ENCODE measurements at regions not wholly inside any gene's neighbourhood (a gene's known extent, or its start where the extent isn't known, plus 50 kb on each side); places are given as distances from the start of the nearest gene placed in this dataset.

DNA sequence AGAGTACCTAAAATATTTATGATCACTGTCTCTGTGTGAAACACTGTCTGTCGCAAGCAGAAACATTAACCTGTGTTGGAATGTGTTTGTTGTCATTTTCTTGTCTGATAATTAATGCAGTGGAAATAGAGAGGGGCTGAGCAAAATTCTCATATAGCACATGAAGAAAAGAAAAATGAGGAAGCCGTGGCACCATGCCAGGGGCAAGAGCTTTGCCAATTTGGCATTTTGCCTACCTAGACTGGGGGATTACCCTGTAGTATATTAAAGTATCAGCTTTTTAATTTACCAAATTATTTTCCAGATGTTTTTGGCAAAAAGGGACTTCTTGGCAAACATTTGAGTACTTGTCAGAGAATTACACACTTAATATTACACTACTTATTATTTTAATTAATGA lies 1326.6 kb upstream of the GOT2 start:
- TF ChIP-seq, protein P1, sequence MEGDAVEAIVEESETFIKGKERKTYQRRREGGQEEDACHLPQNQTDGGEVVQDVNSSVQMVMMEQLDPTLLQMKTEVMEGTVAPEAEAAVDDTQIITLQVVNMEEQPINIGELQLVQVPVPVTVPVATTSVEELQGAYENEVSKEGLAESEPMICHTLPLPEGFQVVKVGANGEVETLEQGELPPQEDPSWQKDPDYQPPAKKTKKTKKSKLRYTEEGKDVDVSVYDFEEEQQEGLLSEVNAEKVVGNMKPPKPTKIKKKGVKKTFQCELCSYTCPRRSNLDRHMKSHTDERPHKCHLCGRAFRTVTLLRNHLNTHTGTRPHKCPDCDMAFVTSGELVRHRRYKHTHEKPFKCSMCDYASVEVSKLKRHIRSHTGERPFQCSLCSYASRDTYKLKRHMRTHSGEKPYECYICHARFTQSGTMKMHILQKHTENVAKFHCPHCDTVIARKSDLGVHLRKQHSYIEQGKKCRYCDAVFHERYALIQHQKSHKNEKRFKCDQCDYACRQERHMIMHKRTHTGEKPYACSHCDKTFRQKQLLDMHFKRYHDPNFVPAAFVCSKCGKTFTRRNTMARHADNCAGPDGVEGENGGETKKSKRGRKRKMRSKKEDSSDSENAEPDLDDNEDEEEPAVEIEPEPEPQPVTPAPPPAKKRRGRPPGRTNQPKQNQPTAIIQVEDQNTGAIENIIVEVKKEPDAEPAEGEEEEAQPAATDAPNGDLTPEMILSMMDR (IDR thresholded peaks at IDR 0.05): no peak
- Mint-ChIP-seq H3K4me3 (ENCODE audit: unreplicated experiment) (no peak overlapping the region), H3K9me3 (ENCODE audit: unreplicated experiment) (peaks cover 4% of the 10 kb centered on the region), H3K27ac (ENCODE audit: unreplicated experiment) (no peak overlapping the region), H3K36me3 (ENCODE audit: unreplicated experiment) (no peaks in the 10 kb centered on the region), H3K4me1 (ENCODE audit: unreplicated experiment) (no peaks in the 10 kb centered on the region), H3K27me3 (ENCODE audit: unreplicated experiment) (peaks cover 14% of the 10 kb centered on the region)
- DNase-seq (ENCODE audit: extremely low spot score, unreplicated experiment): no peak

DNA sequence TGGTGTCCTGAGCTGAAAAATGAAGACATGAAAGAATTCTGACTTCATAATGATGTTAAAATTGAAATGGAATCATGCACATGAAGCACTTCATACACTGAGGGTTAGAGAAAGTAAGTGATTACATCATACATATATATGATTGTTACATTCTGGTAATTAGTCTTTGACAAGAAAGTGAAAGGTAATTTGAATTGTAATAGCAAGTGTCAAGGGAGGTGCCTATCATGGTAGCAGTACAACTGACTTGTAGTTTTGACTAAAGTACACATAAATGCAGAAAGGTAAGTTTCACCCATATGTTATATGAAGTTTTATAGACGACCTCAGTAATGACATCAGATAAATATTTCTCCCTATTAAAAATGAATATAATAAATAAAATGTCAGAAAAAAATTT lies 1325.0 kb upstream of the GOT2 start:
- Mint-ChIP-seq H3K27me3 (ENCODE audit: unreplicated experiment) (peaks cover 14% of the 10 kb centered on the region), H3K4me3 (ENCODE audit: unreplicated experiment) (no peak overlapping the region), H3K36me3 (ENCODE audit: unreplicated experiment) (no peaks in the 10 kb centered on the region), H3K27ac (ENCODE audit: unreplicated experiment) (no peak overlapping the region), H3K9me3 (ENCODE audit: unreplicated experiment) (peaks cover 4% of the 10 kb centered on the region), H3K4me1 (ENCODE audit: unreplicated experiment) (no peaks in the 10 kb centered on the region)
- TF ChIP-seq, protein P1 (IDR thresholded peaks at IDR 0.05): no peak
- no peak for DNase-seq (ENCODE audit: extremely low spot score, unreplicated experiment)

DNA sequence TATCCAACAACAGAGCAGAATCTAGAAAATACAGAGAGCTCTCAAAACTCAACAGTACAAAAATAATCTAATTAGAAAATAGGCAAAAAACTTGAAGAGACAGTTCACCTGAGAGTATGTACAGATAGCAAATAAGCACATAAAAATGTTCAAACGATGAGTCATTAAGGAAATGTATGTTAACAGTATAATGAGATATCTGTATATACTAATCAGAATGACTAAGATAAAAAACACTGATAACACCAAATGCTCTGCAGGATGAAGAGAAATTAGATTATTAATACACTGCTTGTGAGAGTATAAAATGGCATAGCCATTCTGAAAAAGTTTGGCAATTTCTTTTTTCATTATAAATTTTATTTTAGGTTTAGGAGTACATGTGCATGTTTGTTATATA lies 1307.6 kb upstream of the GOT2 start:
- Mint-ChIP-seq H3K27ac (ENCODE audit: unreplicated experiment) (no peak overlapping the region), H3K4me1 (ENCODE audit: unreplicated experiment) (no peaks in the 10 kb centered on the region), H3K9me3 (ENCODE audit: unreplicated experiment) (peaks cover 14% of the 10 kb centered on the region), H3K36me3 (ENCODE audit: unreplicated experiment) (no peaks in the 10 kb centered on the region), H3K4me3 (ENCODE audit: unreplicated experiment) (no peak overlapping the region), H3K27me3 (ENCODE audit: unreplicated experiment) (no peaks in the 10 kb centered on the region)
- TF ChIP-seq, protein P1 (IDR thresholded peaks at IDR 0.05): no peak
- no peak for DNase-seq (ENCODE audit: extremely low spot score, unreplicated experiment)

DNA sequence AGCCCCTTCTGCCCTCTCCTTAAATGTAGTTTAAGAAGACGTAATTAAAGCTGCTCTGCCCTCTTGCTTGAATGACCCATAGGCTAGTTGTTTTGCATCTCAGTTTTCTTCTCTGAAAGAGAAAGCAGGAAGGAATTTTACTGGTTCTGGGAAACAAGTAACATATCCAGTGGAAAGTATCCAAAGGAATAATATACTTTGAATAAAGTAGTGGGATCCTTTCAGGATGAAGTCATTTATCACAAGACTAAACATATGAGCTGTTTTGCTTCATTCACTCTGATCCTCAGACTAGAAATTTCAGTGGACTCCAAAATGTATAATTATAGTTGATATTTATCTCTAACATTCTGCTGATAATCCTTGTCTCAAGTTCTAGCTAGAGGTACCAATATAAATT lies 1297.6 kb upstream of the GOT2 start:
- Mint-ChIP-seq H3K27ac (ENCODE audit: unreplicated experiment) (peak overlapping the region; percentile 23), H3K27me3 (ENCODE audit: unreplicated experiment) (no peaks in the 10 kb centered on the region), H3K36me3 (ENCODE audit: unreplicated experiment) (peaks cover 1% of the 10 kb centered on the region), H3K4me1 (ENCODE audit: unreplicated experiment) (peaks cover 10% of the 10 kb centered on the region), H3K4me3 (ENCODE audit: unreplicated experiment) (no peak overlapping the region), H3K9me3 (ENCODE audit: unreplicated experiment) (peaks cover 16% of the 10 kb centered on the region)
- TF ChIP-seq, protein P1 (IDR thresholded peaks at IDR 0.05): no peak
- no peak for DNase-seq (ENCODE audit: extremely low spot score, unreplicated experiment)

DNA sequence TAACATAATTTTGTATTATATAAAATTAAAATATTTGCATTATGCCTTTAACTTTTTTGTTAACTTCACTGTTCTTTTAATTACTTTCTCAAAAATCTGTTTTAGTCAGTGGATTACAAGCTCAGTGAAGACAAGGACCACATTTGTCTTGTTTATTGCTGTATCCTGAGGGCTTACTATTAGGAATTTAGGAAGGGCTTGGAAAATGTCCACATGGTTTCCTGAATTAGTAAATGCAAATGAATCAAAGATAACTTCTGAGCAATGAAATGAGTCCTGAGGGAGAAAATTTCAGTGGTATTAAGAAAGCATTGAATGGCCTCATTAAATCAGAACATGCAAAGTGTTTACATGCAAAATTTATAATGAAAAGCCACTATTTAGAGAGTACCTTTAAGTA lies 1293.2 kb upstream of the GOT2 start:
- H3K27me3 Mint-ChIP-seq (ENCODE audit: unreplicated experiment): no peaks in the 10 kb centered on the region
- H3K4me1 Mint-ChIP-seq (ENCODE audit: unreplicated experiment): peaks cover 10% of the 10 kb centered on the region
- peaks cover 2% of the 10 kb centered on the region for H3K36me3 Mint-ChIP-seq (ENCODE audit: unreplicated experiment)
- no peak overlapping the region for H3K4me3 Mint-ChIP-seq (ENCODE audit: unreplicated experiment)
- no peaks in the 10 kb centered on the region for H3K9me3 Mint-ChIP-seq (ENCODE audit: unreplicated experiment)
- TF ChIP-seq, protein P1 (IDR thresholded peaks at IDR 0.05): no peak
- no peak for DNase-seq (ENCODE audit: extremely low spot score, unreplicated experiment)
- no peak overlapping the region for H3K27ac Mint-ChIP-seq (ENCODE audit: unreplicated experiment)
